ENCODE measurements at regions not wholly inside any gene's neighbourhood (a gene's known extent, or its start where the extent isn't known, plus 50 kb on each side); places are given as distances from the start of the nearest gene placed in this dataset.

DNA sequence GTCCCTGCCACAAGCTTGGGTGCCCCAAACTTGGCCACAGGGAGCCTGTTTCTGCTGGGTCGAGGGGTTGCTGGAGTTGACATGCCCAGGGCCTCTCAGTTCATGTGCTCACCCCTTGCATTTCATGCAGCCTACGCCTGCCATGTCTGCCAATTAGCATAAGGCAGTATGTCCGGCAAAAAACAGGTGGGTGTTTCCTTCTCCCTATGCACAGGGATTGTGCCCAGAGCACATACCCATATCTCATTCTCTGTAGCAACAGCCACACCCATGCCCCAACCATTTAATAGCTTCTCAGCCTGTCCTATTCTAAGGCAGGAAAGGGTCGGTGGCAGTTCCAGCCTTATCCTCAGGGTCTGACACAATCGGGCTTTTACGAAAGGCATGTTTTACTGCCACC, 340.4 kb upstream of the ASIC2 start:
- ChIA-PET POLR2A (no interaction called here), CTCF (no interaction called here)
- TF ChIP-seq, protein P1, sequence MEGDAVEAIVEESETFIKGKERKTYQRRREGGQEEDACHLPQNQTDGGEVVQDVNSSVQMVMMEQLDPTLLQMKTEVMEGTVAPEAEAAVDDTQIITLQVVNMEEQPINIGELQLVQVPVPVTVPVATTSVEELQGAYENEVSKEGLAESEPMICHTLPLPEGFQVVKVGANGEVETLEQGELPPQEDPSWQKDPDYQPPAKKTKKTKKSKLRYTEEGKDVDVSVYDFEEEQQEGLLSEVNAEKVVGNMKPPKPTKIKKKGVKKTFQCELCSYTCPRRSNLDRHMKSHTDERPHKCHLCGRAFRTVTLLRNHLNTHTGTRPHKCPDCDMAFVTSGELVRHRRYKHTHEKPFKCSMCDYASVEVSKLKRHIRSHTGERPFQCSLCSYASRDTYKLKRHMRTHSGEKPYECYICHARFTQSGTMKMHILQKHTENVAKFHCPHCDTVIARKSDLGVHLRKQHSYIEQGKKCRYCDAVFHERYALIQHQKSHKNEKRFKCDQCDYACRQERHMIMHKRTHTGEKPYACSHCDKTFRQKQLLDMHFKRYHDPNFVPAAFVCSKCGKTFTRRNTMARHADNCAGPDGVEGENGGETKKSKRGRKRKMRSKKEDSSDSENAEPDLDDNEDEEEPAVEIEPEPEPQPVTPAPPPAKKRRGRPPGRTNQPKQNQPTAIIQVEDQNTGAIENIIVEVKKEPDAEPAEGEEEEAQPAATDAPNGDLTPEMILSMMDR (IDR thresholded peaks at IDR 0.05; ENCODE audit: insufficient read depth, low read depth, low read length), result no peak
- no peaks in the 10 kb centered on the region for H3K36me3 ChIP-seq (ENCODE audit: control insufficient read depth, insufficient read depth, low read length)
- DNase-seq (ENCODE audit: low read depth), result no peak
- H3K4me3 ChIP-seq (ENCODE audit: low read depth, low read length), result no peak overlapping the region
- H3K27me3 ChIP-seq (ENCODE audit: control insufficient read depth, insufficient read depth, low read length), result no peaks in the 10 kb centered on the region

DNA sequence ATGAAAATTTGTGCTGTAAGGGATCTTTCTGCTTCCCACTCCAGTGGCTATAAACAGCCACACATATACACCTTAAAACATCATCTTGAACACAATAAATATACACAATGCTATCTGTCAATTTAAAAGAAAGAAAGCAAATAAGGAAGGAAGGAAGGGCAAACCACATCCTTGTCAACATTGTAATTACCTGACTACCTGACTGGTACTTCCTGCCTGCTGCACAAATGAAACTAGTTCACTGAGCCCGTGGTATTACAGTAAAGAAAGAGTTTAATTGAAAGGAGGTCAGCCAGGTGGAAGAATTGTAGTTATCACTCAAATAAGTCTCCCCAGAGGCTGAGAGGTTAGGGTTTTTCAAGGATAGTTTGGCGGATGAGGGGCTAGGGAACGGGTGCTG, 344.4 kb upstream of the ASIC2 start:
- Histone ChIP-seq H3K4me3 (ENCODE audit: low read depth, low read length) (no peak overlapping the region), H3K36me3 (ENCODE audit: control insufficient read depth, insufficient read depth, low read length) (no peaks in the 10 kb centered on the region), H3K27me3 (ENCODE audit: control insufficient read depth, insufficient read depth, low read length) (no peaks in the 10 kb centered on the region)
- TF ChIP-seq, protein P1 (IDR thresholded peaks at IDR 0.05; ENCODE audit: insufficient read depth, low read depth, low read length), result no peak
- ChIA-PET POLR2A (no interaction called here), CTCF (interaction anchor here (1.2 kb wide), 1 partner anchor 12 kb away, joined by 4 read pairs; no protein-coding TSS in a partner anchor)
- no peak for DNase-seq (ENCODE audit: low read depth)

GRCh38 chr17:33639103-33639880, 346.2 kb upstream of the ASIC2 start:
- DNase-seq (ENCODE audit: low read depth), result no peak
- Histone ChIP-seq H3K4me3 (ENCODE audit: low read depth, low read length) (no peak overlapping the region), H3K36me3 (ENCODE audit: control insufficient read depth, insufficient read depth, low read length) (no peaks in the 10 kb centered on the region), H3K27me3 (ENCODE audit: control insufficient read depth, insufficient read depth, low read length) (no peaks in the 10 kb centered on the region)
- ChIA-PET CTCF (no interaction called here), POLR2A (no interaction called here)
- TF ChIP-seq, protein P1 (IDR thresholded peaks at IDR 0.05; ENCODE audit: insufficient read depth, low read depth, low read length), result no peak

GRCh38 chr17:33640629-33641028, 347.5 kb upstream of the ASIC2 start:
- CTCF ChIA-PET, result no interaction called here
- TF ChIP-seq, protein P1 (IDR thresholded peaks at IDR 0.05; ENCODE audit: insufficient read depth, low read depth, low read length), result no peak

GRCh38 chr17:33642002-33642401, 348.9 kb upstream of the ASIC2 start:
- DNase-seq (ENCODE audit: low read depth), result no peak
- Histone ChIP-seq H3K36me3 (ENCODE audit: control insufficient read depth, insufficient read depth, low read length) (no peaks in the 10 kb centered on the region), H3K4me3 (ENCODE audit: low read depth, low read length) (no peak overlapping the region), H3K27me3 (ENCODE audit: control insufficient read depth, insufficient read depth, low read length) (no peaks in the 10 kb centered on the region)
- CTCF ChIA-PET, result no interaction called here
- POLR2A ChIA-PET, result no interaction called here
- TF ChIP-seq, protein P1 (IDR thresholded peaks at IDR 0.05; ENCODE audit: insufficient read depth, low read depth, low read length), result no peak

More at GRCh38 chr17:33640629-33641028, 347.5 kb upstream of the ASIC2 start:
- POLR2A ChIA-PET, result no interaction called here
- Histone ChIP-seq H3K4me3 (ENCODE audit: low read depth, low read length) (no peak overlapping the region), H3K36me3 (ENCODE audit: control insufficient read depth, insufficient read depth, low read length) (no peaks in the 10 kb centered on the region), H3K27me3 (ENCODE audit: control insufficient read depth, insufficient read depth, low read length) (no peaks in the 10 kb centered on the region)
- no peak for DNase-seq (ENCODE audit: low read depth)
